ENCODE measurements at regions not wholly inside any gene's neighbourhood (a gene's known extent, or its start where the extent isn't known, plus 50 kb on each side); places are given as distances from the start of the nearest gene placed in this dataset.

GRCh38 chr1:173341971-173342370 lies 134.8 kb upstream of the TNFSF4 start:
- TF ChIP-seq, protein P1, sequence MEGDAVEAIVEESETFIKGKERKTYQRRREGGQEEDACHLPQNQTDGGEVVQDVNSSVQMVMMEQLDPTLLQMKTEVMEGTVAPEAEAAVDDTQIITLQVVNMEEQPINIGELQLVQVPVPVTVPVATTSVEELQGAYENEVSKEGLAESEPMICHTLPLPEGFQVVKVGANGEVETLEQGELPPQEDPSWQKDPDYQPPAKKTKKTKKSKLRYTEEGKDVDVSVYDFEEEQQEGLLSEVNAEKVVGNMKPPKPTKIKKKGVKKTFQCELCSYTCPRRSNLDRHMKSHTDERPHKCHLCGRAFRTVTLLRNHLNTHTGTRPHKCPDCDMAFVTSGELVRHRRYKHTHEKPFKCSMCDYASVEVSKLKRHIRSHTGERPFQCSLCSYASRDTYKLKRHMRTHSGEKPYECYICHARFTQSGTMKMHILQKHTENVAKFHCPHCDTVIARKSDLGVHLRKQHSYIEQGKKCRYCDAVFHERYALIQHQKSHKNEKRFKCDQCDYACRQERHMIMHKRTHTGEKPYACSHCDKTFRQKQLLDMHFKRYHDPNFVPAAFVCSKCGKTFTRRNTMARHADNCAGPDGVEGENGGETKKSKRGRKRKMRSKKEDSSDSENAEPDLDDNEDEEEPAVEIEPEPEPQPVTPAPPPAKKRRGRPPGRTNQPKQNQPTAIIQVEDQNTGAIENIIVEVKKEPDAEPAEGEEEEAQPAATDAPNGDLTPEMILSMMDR (IDR thresholded peaks at IDR 0.05) = no peak
- TF ChIP-seq POLR2A (IDR thresholded peaks at IDR 0.05) = no peak
